OCI-LY1 (cell line): ENCODE measurements at regions not wholly inside any gene's neighbourhood (a gene's known extent, or its start where the extent isn't known, plus 50 kb on each side); places are given as distances from the start of the nearest gene placed in this dataset.

Source experiments
- CTCF ChIP-seq: fragments of 200-600 bp; sonication (generic), shearing (Covaris generic); IDR thresholded peaks from 2 replicates; pipeline ENCODE4 v1.5.1; 2017; ENCODE audit warnings: mild to moderate bottlenecking, antibody characterized with exemption, low read length, moderate library complexity, mixed read lengths
- EZH2 ChIP-seq: fragments of 200-600 bp; sonication (generic), shearing (Covaris generic); IDR thresholded peaks from 2 replicates; pipeline ENCODE4 v1.8.0; 2017; ENCODE audit warnings: borderline replicate concordance, mixed run types, mild to moderate bottlenecking, antibody characterized with exemption, low read length, moderate library complexity, mixed read lengths

DNA sequence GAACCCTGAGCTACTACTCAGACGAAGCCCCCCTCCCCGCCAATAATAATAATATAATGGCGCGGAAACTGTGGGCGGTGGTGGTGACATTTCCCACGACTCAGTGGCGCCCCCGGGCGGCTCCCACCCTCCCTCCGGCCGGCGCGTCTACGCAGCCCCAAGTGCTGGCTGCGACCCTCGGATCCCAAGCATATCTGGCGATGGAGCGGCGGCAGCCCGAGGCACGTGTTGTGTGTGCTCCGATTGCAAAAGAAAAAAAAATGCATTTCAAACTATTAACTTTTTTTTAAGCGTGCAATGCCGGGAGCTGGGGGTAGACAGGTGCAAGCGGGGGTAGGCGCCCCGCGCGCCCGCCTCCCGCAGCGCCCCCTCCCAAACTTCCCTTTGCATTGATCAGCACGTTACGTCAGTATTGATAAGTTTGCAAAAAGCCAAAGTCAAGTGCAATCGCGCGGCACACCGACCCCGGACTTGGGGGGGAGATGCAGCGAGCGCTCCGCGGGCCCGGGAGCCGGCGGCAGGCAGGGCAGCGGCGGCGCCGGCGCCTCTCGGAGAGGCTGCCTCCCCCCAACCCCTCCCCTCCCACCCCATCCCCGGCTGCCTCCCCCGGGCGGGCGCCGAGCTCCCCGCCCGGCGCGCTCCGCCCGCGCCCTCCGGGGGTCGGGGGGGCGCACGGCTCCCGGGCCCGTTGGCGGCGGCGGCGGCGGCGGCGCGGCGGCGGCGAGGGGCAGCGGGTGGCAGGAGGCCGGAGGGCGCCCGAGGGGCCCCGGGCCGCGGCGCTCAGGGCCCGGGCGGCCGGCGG lies 113.1 kb upstream of the MYL2 start:
- TF ChIP-seq CTCF = no peak
- TF ChIP-seq EZH2 = no peak
